Naive B cell (primary cell): ENCODE measurements at regions not wholly inside any gene's neighbourhood (a gene's known extent, or its start where the extent isn't known, plus 50 kb on each side); places are given as distances from the start of the nearest gene placed in this dataset.

ENCODE experiments used
- ATAC-seq, 2 donors: fragments of 150-1000 bp; cut with Tn5 transposase; 2 replicates each; pipeline ENCODE4 v1.10.0; 2021; ENCODE audit warnings: low read depth in 2 of 2, mild to moderate bottlenecking in 2 of 2, moderate library complexity in 2 of 2
- DNase-seq: peaks from one replicate; pipeline ENCODE4 v3.0.0; 2022
- H3K27ac Mint-ChIP-seq, 6 donors: one replicate each; pipeline ENCODE4 v1.8.0; 2020 to 2022; ENCODE audit warnings: mild to moderate bottlenecking in 6 of 6, mixed read lengths in 6 of 6, moderate library complexity in 5 of 6, inconsistent platforms in 2 of 6
- H3K27me3 Mint-ChIP-seq, 3 donors: one replicate each; pipeline ENCODE4 v1.8.0; 2021 to 2022; ENCODE audit warnings: mixed read lengths in 3 of 3, mild to moderate bottlenecking in 1 of 3
- H3K36me3 Mint-ChIP-seq, 2 donors: one replicate each; pipeline ENCODE4 v1.8.0; 2020 to 2022; ENCODE audit warnings: mixed read lengths in 2 of 2, inconsistent platforms in 1 of 2, mild to moderate bottlenecking in 1 of 2
- H3K4me1 Mint-ChIP-seq, 3 donors: one replicate each; pipeline ENCODE4 v1.8.0; 2020 to 2022; ENCODE audit warnings: mixed read lengths in 3 of 3, inconsistent platforms in 1 of 3, mild to moderate bottlenecking in 1 of 3, moderate library complexity in 1 of 3
- H3K4me3 Mint-ChIP-seq, 8 donors: one replicate each; pipeline ENCODE4 v1.8.0; 2020 to 2022; ENCODE audit warnings: mild to moderate bottlenecking in 8 of 8, mixed read lengths in 8 of 8, moderate library complexity in 8 of 8, inconsistent platforms in 2 of 8
- H3K9me3 Mint-ChIP-seq, 7 donors: one replicate each; pipeline ENCODE4 v1.8.0; 2020 to 2022; ENCODE audit warnings: mixed read lengths in 7 of 7, mild to moderate bottlenecking in 5 of 7, inconsistent platforms in 2 of 7, moderate library complexity in 1 of 7

DNA sequence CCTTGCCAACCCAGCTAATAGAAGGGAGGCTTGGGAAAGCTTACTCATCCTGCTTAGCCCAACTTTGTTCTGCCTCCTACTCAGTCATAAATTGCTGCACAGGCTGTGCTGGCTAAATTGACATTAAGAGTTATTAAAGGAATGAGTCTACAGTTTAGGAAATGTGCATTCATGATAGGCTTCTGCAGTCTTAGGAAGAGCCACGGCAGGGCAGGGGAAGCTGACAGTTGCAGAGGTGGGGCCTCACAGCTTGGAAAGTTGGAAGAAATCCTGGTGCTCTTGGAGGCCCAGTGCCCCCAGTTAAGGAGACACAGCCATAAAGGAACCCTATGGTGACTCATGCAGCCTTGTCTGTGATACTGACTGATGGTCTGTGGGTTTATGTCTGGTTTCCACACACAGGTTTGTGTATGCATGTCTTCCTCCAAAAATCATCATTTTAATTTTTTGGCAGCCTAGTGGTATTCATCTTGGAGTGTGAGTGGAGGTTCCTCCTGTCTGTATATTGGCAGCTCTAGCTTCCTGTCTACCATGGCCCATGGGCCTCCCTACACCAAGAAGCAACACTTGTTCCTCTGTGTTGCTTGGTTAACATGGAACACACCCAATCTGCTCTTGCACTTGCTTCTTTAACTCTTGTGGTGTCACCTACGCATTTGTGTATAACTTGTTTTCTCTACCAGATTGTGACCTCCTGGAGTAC lies 135.0 kb upstream of the KL start:
- Mint-ChIP-seq H3K36me3 (no peaks in the 10 kb centered on the region), H3K27ac (no peak overlapping the region), H3K9me3 (peaks cover 0 to 3% (median 0%) of the 10 kb centered on the region in 7 donors), H3K27me3 (peaks cover 4 to 7% (median 5%) of the 10 kb centered on the region in 3 donors), H3K4me3 (no peak overlapping the region), H3K4me1 (no peaks in the 10 kb centered on the region)
- DNase-seq (no peak), ATAC-seq (no peak)

- Mint-ChIP-seq H3K27ac (no peak overlapping the region), H3K4me3 (no peak overlapping the region), H3K9me3 (peaks cover 0 to 5% (median under 1%) of the 10 kb centered on the region in 7 donors), H3K27me3 (peaks cover 4 to 7% (median 5%) of the 10 kb centered on the region in 3 donors), H3K4me1 (no peaks in the 10 kb centered on the region), H3K36me3 (no peaks in the 10 kb centered on the region)
- no peak for DNase-seq
- no peak for ATAC-seq
These were observed 134.5 kb upstream of the KL start for GRCh38 chr13:32881777-32882145.

- no peak for DNase-seq
- Mint-ChIP-seq H3K4me1 (no peaks in the 10 kb centered on the region), H3K27me3 (peaks cover 4 to 7% (median 5%) of the 10 kb centered on the region in 3 donors), H3K4me3 (no peak overlapping the region), H3K36me3 (no peaks in the 10 kb centered on the region), H3K9me3 (peaks cover 0 to 14% (median 3%) of the 10 kb centered on the region in 7 donors), H3K27ac (no peak overlapping the region)
- no peak for ATAC-seq
These were observed 133.5 kb upstream of the KL start for GRCh38 chr13:32882691-32883090.

DNA sequence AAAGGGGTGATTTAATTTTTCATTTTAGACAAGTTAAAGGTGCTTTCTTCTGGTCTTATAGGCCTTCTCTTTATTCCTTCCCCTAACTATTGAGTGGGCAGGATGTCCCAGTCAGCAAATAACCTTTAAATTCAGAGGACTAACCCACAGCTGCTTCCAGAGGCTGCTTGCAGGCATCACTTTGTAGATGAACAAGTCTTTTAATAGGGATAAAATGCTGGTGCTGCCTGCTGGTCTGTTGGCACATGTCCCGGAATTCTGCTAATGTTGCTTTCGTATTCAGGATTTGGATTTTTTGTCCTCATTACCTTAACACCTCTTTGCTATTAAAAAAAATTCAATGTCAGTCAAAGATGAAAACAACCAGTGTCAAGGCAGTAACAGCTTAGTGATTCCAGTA lies 132.7 kb upstream of the KL start:
- Mint-ChIP-seq H3K4me3 (no peak overlapping the region), H3K36me3 (no peaks in the 10 kb centered on the region), H3K27ac (no peak overlapping the region), H3K4me1 (no peaks in the 10 kb centered on the region), H3K27me3 (peaks cover 4 to 7% (median 5%) of the 10 kb centered on the region in 3 donors), H3K9me3 (peaks cover 0 to 20% (median 9%) of the 10 kb centered on the region in 7 donors)
- ATAC-seq (no peak), DNase-seq (no peak)

DNA sequence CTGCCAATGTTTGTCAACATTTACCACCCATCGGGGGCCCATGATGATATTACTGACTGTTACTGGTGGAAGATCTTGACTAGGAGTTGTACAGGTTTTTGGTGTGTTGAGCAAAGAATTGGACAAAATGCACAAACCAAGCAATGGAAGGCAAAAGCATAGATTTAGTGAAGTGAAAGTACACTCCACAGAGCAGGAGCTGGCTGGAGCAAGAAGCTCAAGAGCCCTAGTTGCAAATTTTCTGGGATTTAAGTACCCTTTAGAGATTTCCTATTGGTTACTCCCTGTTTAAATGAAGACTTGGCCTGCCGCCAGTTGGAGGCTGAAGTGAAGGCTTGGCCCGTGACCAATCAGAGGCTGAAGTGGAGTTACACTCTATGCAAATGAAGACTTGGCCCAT lies 128.6 kb upstream of the KL start:
- Mint-ChIP-seq H3K27ac (no peak overlapping the region), H3K27me3 (peaks cover 2 to 7% (median 5%) of the 10 kb centered on the region in 3 donors), H3K4me3 (no peak overlapping the region), H3K9me3 (peaks cover 0 to 29% (median 9%) of the 10 kb centered on the region in 7 donors), H3K4me1 (no peaks in the 10 kb centered on the region), H3K36me3 (no peaks in the 10 kb centered on the region)
- ATAC-seq (no peak), DNase-seq (no peak)

GRCh38 chr13:32889986-32890565 lies 126.1 kb upstream of the KL start:
- Mint-ChIP-seq H3K9me3 (peaks cover 6 to 29% (median 9%) of the 10 kb centered on the region in 7 donors), H3K27me3 (peaks cover 0 to 10% (median 6%) of the 10 kb centered on the region in 3 donors), H3K4me1 (no peaks in the 10 kb centered on the region), H3K4me3 (no peak overlapping the region), H3K36me3 (no peaks in the 10 kb centered on the region), H3K27ac (no peak overlapping the region)
- ATAC-seq (no peak), DNase-seq (no peak)

GRCh38 chr13:32893176-32893575 lies 123.0 kb upstream of the KL start:
- DNase-seq (no peak), ATAC-seq (no peak)
- Mint-ChIP-seq H3K27ac (no peak overlapping the region), H3K4me3 (no peak overlapping the region), H3K4me1 (no peaks in the 10 kb centered on the region), H3K9me3 (peaks cover 0 to 11% (median 3%) of the 10 kb centered on the region in 7 donors), H3K36me3 (no peaks in the 10 kb centered on the region), H3K27me3 (peaks cover 0 to 10% (median 6%) of the 10 kb centered on the region in 3 donors)

DNA sequence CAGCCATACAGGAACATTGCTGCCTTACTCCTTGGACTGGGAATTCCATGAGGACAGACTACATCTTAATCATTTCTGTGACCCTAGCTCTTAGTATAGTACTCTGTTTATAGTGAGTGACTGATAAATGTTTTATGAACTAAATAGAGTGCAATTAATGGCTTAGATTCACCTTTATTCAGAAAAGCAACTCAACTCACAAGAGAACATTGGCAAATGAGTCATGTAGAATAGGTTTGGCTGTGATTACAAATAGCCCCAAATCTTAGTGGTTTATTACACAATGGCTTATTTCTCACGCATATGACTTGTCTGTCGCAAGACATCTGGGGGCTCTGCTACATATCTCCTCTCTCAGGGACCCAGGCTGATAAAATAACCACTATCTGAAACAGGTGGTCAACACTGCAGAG lies 121.6 kb upstream of the KL start:
- no peak for ATAC-seq
- H3K9me3 Mint-ChIP-seq, result peaks cover 0 to 6% (median under 1%) of the 10 kb centered on the region in 7 donors
- no peaks in the 10 kb centered on the region for H3K36me3 Mint-ChIP-seq
- no peak overlapping the region for H3K27ac Mint-ChIP-seq
- H3K4me1 Mint-ChIP-seq, result no peaks in the 10 kb centered on the region
- no peak for DNase-seq
- no peak overlapping the region for H3K4me3 Mint-ChIP-seq
- peaks cover 0 to 10% (median 6%) of the 10 kb centered on the region in 3 donors for H3K27me3 Mint-ChIP-seq

GRCh38 chr13:32895296-32895695 lies 120.9 kb upstream of the KL start:
- Mint-ChIP-seq H3K27me3 (peaks cover 0 to 10% (median 6%) of the 10 kb centered on the region in 3 donors), H3K4me1 (no peaks in the 10 kb centered on the region), H3K27ac (no peak overlapping the region), H3K4me3 (no peak overlapping the region), H3K36me3 (no peaks in the 10 kb centered on the region), H3K9me3 (peaks cover 0 to 6% (median 0%) of the 10 kb centered on the region in 7 donors)
- ATAC-seq (no peak), DNase-seq (no peak)

- Mint-ChIP-seq H3K27me3 (peaks cover 0 to 10% (median 6%) of the 10 kb centered on the region in 3 donors), H3K27ac (no peak overlapping the region), H3K4me1 (no peaks in the 10 kb centered on the region), H3K9me3 (peaks cover 0 to 8% (median 3%) of the 10 kb centered on the region in 7 donors), H3K36me3 (no peaks in the 10 kb centered on the region), H3K4me3 (no peak overlapping the region)
- no peak for DNase-seq
- no peak for ATAC-seq
These were observed 118.9 kb upstream of the KL start for GRCh38 chr13:32897296-32897695.

- no peaks in the 10 kb centered on the region for H3K36me3 Mint-ChIP-seq
- H3K27ac Mint-ChIP-seq, result no peak overlapping the region
- H3K27me3 Mint-ChIP-seq, result peaks cover 0 to 4% (median 0%) of the 10 kb centered on the region in 3 donors
- DNase-seq, result no peak
- peaks cover 0 to 8% (median 3%) of the 10 kb centered on the region in 7 donors for H3K9me3 Mint-ChIP-seq
- no peak overlapping the region for H3K4me3 Mint-ChIP-seq
- no peak for ATAC-seq
- H3K4me1 Mint-ChIP-seq, result peaks cover 0 to 9% (median 0%) of the 10 kb centered on the region in 3 donors
These were observed 114.0 kb upstream of the KL start for GRCh38 chr13:32902029-32902780.

DNA sequence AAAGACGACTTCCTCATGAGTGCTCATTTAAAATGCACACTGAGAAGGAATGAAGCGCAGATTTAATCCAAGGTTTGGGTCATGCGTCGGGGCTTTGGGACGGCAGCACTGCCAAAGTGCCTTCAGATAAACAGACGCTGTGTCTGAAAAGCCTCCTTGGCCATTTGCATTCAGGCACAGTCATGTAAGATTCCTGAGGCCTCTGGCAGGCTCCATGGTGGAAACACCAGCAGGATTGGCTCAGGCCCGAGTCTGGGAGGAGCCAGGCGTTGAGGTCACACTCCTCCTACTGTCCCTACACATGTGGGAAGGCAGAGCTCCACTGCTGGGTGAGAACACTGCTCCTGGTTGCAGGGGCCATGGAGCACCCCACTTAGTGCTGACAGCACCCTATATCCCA lies 113.3 kb upstream of the KL start:
- Mint-ChIP-seq H3K4me1 (peaks cover 0 to 9% (median 0%) of the 10 kb centered on the region in 3 donors), H3K27me3 (peaks cover 0 to 4% (median 0%) of the 10 kb centered on the region in 3 donors), H3K27ac (no peak overlapping the region), H3K4me3 (no peak overlapping the region), H3K9me3 (peaks cover 0 to 8% (median 3%) of the 10 kb centered on the region in 7 donors), H3K36me3 (no peaks in the 10 kb centered on the region)
- ATAC-seq (no peak), DNase-seq (no peak)

DNA sequence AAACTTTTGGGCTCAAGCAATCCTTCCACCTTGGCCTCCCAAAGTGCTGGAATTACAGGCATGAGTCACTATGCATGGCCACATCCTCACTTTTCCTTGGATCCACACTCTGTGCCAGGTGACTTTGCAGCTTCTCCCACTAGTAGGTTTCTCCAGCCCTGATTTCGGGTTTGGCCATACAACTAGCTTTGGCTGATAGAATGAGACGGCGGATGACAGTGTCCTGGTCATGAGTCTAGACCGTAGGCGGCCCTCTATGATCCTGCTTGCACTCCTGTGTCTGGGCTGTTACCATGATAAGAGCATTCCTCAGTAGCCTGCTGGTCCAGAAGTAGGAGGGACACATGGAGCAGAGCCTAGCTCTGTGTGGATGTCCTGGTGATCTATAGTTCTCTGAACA lies 112.5 kb upstream of the KL start:
- no peak for ATAC-seq

More for the DNA sequence above, 112.5 kb upstream of the KL start:
- no peak overlapping the region for H3K27ac Mint-ChIP-seq
- H3K36me3 Mint-ChIP-seq, result no peaks in the 10 kb centered on the region
- no peak overlapping the region for H3K4me3 Mint-ChIP-seq
- peaks cover 0 to 8% (median 3%) of the 10 kb centered on the region in 7 donors for H3K9me3 Mint-ChIP-seq
- no peak for DNase-seq
- peaks cover 0 to 4% (median 0%) of the 10 kb centered on the region in 3 donors for H3K27me3 Mint-ChIP-seq
- H3K4me1 Mint-ChIP-seq, result peaks cover 0 to 9% (median 0%) of the 10 kb centered on the region in 3 donors
